HepG2 (cell line): ENCODE measurements at regions not wholly inside any gene's neighbourhood (a gene's known extent, or its start where the extent isn't known, plus 50 kb on each side); places are given as distances from the start of the nearest gene placed in this dataset.

Experiments
- BRD4 ChIP-seq: sonication (generic); formaldehyde crosslinking; IDR thresholded peaks from 2 replicates; pipeline ENCODE4 v1.4.0; 2020; ENCODE audit warnings: missing genetic modification reagents
- CREM ChIP-seq, 2 experiments: sonication (generic) in 1 of 2; formaldehyde crosslinking in 1 of 2; IDR thresholded peaks; 2 replicates each; pipeline versions ENCODE4 v1.4.0 to v1.6.1; 2016 to 2020; ENCODE audit warnings: antibody characterized with exemption in 1 of 2, mild to moderate bottlenecking in 1 of 2, missing genetic modification reagents in 1 of 2
- DPF2 ChIP-seq: sonication (generic); formaldehyde crosslinking; IDR thresholded peaks from 2 replicates; pipeline ENCODE4 v1.4.0; 2020; ENCODE audit warnings: mild to moderate bottlenecking, low read depth, missing genetic modification reagents, borderline replicate concordance
- FOXA3 ChIP-seq: IDR thresholded peaks from 2 replicates; pipeline ENCODE4 v1.6.1; 2016; ENCODE audit warnings: missing genetic modification reagents, missing compliant biosample characterization
- SPEN ChIP-seq: sonication (generic); formaldehyde crosslinking; IDR thresholded peaks from 2 replicates; pipeline ENCODE4 v1.5.1; 2020; ENCODE audit warnings: low read depth, mild to moderate bottlenecking, missing genetic modification reagents
- ZNF33A ChIP-seq: sonication (generic); formaldehyde crosslinking; IDR thresholded peaks from 2 replicates; pipeline ENCODE4 v1.5.1; 2020; ENCODE audit warnings: missing genetic modification reagents, mild to moderate bottlenecking, moderate library complexity, borderline replicate concordance
- ZNF530 ChIP-seq: sonication (generic); formaldehyde crosslinking; IDR thresholded peaks from 2 replicates; pipeline ENCODE4 v1.5.0; 2020; ENCODE audit warnings: low read depth, mild to moderate bottlenecking, missing genetic modification reagents
- TF ChIP-seq, protein P1 (sequence below): sonication (generic); formaldehyde crosslinking; IDR thresholded peaks from 2 replicates; pipeline ENCODE4 v1.9.0; 2021; ENCODE audit warnings: missing genetic modification reagents, borderline replicate concordance
- TF ChIP-seq, protein P2 (sequence below): sonication (generic); formaldehyde crosslinking; IDR thresholded peaks from 2 replicates; pipeline ENCODE4 v1.4.0; 2020; ENCODE audit warnings: missing genetic modification reagents
- TF ChIP-seq, protein P3 (sequence below): sonication (generic); formaldehyde crosslinking; IDR thresholded peaks from 2 replicates; pipeline ENCODE4 v1.5.0; 2020; ENCODE audit warnings: missing genetic modification reagents, mild to moderate bottlenecking, borderline replicate concordance
- TF ChIP-seq, protein P4 (sequence below): IDR thresholded peaks from 2 replicates; pipeline ENCODE4 v1.6.1; 2018; ENCODE audit warnings: missing genetic modification reagents
- TF ChIP-seq, protein P5 (sequence below): sonication (generic); formaldehyde crosslinking; IDR thresholded peaks from 2 replicates; pipeline ENCODE4 v1.8.1; 2022; ENCODE audit warnings: low read depth, mild to moderate bottlenecking, missing genetic modification reagents
- TF ChIP-seq, protein P6 (sequence below): sonication (generic); formaldehyde crosslinking; IDR thresholded peaks from 2 replicates; pipeline ENCODE4 v1.5.1; 2020; ENCODE audit warnings: mild to moderate bottlenecking, missing genetic modification reagents

DNA sequence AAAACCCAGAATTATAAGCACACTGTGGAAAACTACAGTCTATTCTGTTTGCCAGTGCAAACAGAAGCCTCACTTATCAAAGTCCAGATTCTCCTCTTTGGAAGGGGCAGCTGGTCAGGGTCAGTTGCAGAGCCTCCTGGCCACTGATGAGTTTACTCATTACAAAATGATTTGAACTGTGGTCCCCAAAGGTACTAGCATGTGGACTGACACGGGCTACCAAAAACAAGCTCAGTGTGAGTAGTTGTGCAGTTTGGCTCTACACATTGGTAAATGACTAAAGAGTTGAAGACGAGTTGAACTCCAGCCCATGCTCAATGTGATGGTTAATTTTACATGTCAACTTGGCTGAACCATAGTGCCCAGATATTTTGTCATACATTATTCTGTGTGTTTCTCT lies 221.5 kb downstream of the ZIC4 start (continued):
- TF ChIP-seq, protein P1, sequence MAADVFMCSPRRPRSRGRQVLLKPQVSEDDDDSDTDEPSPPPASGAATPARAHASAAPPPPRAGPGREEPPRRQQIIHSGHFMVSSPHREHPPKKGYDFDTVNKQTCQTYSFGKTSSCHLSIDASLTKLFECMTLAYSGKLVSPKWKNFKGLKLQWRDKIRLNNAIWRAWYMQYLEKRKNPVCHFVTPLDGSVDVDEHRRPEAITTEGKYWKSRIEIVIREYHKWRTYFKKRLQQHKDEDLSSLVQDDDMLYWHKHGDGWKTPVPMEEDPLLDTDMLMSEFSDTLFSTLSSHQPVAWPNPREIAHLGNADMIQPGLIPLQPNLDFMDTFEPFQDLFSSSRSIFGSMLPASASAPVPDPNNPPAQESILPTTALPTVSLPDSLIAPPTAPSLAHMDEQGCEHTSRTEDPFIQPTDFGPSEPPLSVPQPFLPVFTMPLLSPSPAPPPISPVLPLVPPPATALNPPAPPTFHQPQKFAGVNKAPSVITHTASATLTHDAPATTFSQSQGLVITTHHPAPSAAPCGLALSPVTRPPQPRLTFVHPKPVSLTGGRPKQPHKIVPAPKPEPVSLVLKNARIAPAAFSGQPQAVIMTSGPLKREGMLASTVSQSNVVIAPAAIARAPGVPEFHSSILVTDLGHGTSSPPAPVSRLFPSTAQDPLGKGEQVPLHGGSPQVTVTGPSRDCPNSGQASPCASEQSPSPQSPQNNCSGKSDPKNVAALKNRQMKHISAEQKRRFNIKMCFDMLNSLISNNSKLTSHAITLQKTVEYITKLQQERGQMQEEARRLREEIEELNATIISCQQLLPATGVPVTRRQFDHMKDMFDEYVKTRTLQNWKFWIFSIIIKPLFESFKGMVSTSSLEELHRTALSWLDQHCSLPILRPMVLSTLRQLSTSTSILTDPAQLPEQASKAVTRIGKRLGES (CRISPR knock-in tag): no peak
- TF ChIP-seq, protein P2, sequence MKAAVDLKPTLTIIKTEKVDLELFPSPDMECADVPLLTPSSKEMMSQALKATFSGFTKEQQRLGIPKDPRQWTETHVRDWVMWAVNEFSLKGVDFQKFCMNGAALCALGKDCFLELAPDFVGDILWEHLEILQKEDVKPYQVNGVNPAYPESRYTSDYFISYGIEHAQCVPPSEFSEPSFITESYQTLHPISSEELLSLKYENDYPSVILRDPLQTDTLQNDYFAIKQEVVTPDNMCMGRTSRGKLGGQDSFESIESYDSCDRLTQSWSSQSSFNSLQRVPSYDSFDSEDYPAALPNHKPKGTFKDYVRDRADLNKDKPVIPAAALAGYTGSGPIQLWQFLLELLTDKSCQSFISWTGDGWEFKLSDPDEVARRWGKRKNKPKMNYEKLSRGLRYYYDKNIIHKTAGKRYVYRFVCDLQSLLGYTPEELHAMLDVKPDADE: no peak
- TF ChIP-seq FOXA3 (CRISPR knock-in tag): peak; percentile 94
- TF ChIP-seq ZNF530 (CRISPR knock-in tag): no peak
- TF ChIP-seq BRD4 (CRISPR knock-in tag): no peak
- TF ChIP-seq CREM (IDR thresholded peaks at IDR 0.05): peak; percentile 77
- no peak for TF ChIP-seq CREM (CRISPR knock-in tag; IDR thresholded peaks at IDR 0.05)
- no peak for TF ChIP-seq ZNF33A (CRISPR knock-in tag)
- peak; percentile 21; the same call in 1 of the 2 replicates for TF ChIP-seq SPEN (CRISPR knock-in tag)
- TF ChIP-seq, protein P3, sequence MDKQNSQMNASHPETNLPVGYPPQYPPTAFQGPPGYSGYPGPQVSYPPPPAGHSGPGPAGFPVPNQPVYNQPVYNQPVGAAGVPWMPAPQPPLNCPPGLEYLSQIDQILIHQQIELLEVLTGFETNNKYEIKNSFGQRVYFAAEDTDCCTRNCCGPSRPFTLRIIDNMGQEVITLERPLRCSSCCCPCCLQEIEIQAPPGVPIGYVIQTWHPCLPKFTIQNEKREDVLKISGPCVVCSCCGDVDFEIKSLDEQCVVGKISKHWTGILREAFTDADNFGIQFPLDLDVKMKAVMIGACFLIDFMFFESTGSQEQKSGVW (CRISPR knock-in tag): no peak
- TF ChIP-seq, protein P4, sequence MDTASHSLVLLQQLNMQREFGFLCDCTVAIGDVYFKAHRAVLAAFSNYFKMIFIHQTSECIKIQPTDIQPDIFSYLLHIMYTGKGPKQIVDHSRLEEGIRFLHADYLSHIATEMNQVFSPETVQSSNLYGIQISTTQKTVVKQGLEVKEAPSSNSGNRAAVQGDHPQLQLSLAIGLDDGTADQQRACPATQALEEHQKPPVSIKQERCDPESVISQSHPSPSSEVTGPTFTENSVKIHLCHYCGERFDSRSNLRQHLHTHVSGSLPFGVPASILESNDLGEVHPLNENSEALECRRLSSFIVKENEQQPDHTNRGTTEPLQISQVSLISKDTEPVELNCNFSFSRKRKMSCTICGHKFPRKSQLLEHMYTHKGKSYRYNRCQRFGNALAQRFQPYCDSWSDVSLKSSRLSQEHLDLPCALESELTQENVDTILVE: peak; percentile 63; the same call in 1 of the 2 replicates
- TF ChIP-seq, protein P5, sequence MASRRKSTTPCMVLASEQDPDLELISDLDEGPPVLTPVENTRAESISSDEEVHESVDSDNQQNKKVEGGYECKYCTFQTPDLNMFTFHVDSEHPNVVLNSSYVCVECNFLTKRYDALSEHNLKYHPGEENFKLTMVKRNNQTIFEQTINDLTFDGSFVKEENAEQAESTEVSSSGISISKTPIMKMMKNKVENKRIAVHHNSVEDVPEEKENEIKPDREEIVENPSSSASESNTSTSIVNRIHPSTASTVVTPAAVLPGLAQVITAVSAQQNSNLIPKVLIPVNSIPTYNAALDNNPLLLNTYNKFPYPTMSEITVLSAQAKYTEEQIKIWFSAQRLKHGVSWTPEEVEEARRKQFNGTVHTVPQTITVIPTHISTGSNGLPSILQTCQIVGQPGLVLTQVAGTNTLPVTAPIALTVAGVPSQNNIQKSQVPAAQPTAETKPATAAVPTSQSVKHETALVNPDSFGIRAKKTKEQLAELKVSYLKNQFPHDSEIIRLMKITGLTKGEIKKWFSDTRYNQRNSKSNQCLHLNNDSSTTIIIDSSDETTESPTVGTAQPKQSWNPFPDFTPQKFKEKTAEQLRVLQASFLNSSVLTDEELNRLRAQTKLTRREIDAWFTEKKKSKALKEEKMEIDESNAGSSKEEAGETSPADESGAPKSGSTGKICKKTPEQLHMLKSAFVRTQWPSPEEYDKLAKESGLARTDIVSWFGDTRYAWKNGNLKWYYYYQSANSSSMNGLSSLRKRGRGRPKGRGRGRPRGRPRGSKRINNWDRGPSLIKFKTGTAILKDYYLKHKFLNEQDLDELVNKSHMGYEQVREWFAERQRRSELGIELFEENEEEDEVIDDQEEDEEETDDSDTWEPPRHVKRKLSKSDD: no peak
- peak; percentile 79 for TF ChIP-seq DPF2
- TF ChIP-seq, protein P6, sequence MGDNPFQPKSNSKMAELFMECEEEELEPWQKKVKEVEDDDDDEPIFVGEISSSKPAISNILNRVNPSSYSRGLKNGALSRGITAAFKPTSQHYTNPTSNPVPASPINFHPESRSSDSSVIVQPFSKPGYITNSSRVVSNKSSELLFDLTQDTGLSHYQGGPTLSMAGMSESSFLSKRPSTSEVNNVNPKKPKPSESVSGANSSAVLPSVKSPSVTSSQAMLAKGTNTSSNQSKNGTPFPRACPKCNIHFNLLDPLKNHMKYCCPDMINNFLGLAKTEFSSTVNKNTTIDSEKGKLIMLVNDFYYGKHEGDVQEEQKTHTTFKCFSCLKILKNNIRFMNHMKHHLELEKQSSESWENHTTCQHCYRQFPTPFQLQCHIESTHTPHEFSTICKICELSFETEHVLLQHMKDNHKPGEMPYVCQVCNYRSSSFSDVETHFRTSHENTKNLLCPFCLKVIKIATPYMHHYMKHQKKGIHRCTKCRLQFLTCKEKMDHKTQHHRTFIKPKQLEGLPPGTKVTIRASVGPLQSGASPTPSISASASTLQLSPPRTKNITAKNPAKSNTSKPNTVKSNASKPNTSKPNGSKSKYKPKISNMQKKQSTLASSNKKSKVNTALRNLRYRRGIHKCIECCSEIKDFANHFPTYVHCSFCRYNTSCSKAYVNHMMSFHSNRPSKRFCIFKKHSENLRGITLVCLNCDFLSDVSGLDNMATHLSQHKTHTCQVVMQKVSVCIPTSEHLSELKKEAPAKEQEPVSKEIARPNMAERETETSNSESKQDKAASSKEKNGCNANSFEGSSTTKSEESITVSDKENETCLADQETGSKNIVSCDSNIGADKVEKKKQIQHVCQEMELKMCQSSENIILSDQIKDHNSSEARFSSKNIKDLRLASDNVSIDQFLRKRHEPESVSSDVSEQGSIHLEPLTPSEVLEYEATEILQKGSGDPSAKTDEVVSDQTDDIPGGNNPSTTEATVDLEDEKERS (CRISPR knock-in tag): peak; percentile 93; the same call in 1 of the 2 replicates
